Left lung (tissue), 4 donors: ENCODE measurements at regions not wholly inside any gene's neighbourhood (a gene's known extent, or its start where the extent isn't known, plus 50 kb on each side); places are given as distances from the start of the nearest gene placed in this dataset.

ENCODE experiments used
- ATAC-seq: fragments of 200-7000 bp; cut with Tn5 transposase; one replicate; pipeline ENCODE4 v1.9.1; 2020; ENCODE audit warnings: moderate library complexity
- DNase-seq, 4 donors: peaks; one replicate each; pipeline ENCODE4 v3.0.0-alpha.2; 2013 to 2020
- H3K27ac ChIP-seq, 2 donors: fragments of 200-600 bp; sonication (generic) in 1 of 2; one replicate each; pipeline versions ENCODE4 v1.5.0 to v1.8.0; 2020 to 2021
- H3K27me3 ChIP-seq, 2 donors: fragments of 200-600 bp; sonication (generic) in 1 of 2; one replicate each; pipeline versions ENCODE4 v1.5.0 to v1.8.0; 2020 to 2021
- H3K36me3 ChIP-seq, 2 donors: fragments of 200-600 bp; sonication (generic) in 1 of 2; one replicate each; pipeline versions ENCODE4 v1.5.0 to v1.8.0; 2020 to 2021
- H3K4me1 ChIP-seq, 2 donors: fragments of 200-600 bp; one replicate each; pipeline ENCODE4 v1.8.0; 2021
- H3K4me3 ChIP-seq, 2 donors: fragments of 200-600 bp; sonication (generic) in 1 of 2; one replicate each; pipeline versions ENCODE4 v1.5.0 to v1.8.0; 2020 to 2021; ENCODE audit warnings: mild to moderate bottlenecking in 1 of 2
- H3K9me3 ChIP-seq, 2 donors: fragments of 200-600 bp; sonication (generic) in 1 of 2; one replicate each; pipeline versions ENCODE4 v1.5.0 to v1.8.0; 2020 to 2021
- CTCF ChIP-seq, 2 donors: fragments of 200-600 bp; sonication (generic) in 1 of 2; IDR thresholded peaks; one replicate each; pipeline versions ENCODE4 v1.5.0 to v1.8.0; 2021; ENCODE audit warnings: antibody characterized with exemption in 2 of 2
- intact Hi-C, 2 donors: fragments of 100-400 bp; cut with DNase I; formaldehyde crosslinking; loops; one replicate each; pipeline versions ENCODE4 v1.11.2 to v1.14.2; 2022
- donor health status: DM: no; HTN: yes; CAD: no.
- donor health status: DM: no; HTN: no; CAD: no.

GRCh38 chr10:120385992-120386391 is 71.0 kb upstream of the PLPP4 start:
- ATAC-seq (no peak), DNase-seq (no peak)
- no peaks in the 10 kb centered on the region for H3K36me3 ChIP-seq
- H3K27me3 ChIP-seq: no peaks in the 10 kb centered on the region
- intact Hi-C loops: no loop called here
- no peak overlapping the region for H3K4me3 ChIP-seq
- no peaks in the 10 kb centered on the region for H3K9me3 ChIP-seq
- no peak overlapping the region for H3K27ac ChIP-seq
- no peak for TF ChIP-seq CTCF (IDR thresholded peaks at IDR 0.05)
- no peaks in the 10 kb centered on the region for H3K4me1 ChIP-seq

- H3K4me3 ChIP-seq: no peak overlapping the region
- no peaks in the 10 kb centered on the region for H3K4me1 ChIP-seq
- no peak for TF ChIP-seq CTCF (IDR thresholded peaks at IDR 0.05)
- H3K27me3 ChIP-seq: no peaks in the 10 kb centered on the region
- ATAC-seq (no peak), DNase-seq (no peak)
- no peaks in the 10 kb centered on the region for H3K9me3 ChIP-seq
- intact Hi-C loops: no loop called here
- no peak overlapping the region for H3K27ac ChIP-seq
- H3K36me3 ChIP-seq: no peaks in the 10 kb centered on the region
Measured at GRCh38 chr10:120386896-120387295, 70.1 kb upstream of the PLPP4 start.

- H3K36me3 ChIP-seq: no peaks in the 10 kb centered on the region
- H3K27ac ChIP-seq: no peak overlapping the region
- intact Hi-C loops: no loop called here
- DNase-seq: no peak
- ATAC-seq: no peak
- H3K27me3 ChIP-seq: no peaks in the 10 kb centered on the region
- H3K9me3 ChIP-seq: no peaks in the 10 kb centered on the region
- no peak overlapping the region for H3K4me3 ChIP-seq
- TF ChIP-seq CTCF (IDR thresholded peaks at IDR 0.05): no peak
- H3K4me1 ChIP-seq: no peaks in the 10 kb centered on the region
Measured at GRCh38 chr10:120387326-120387725, 69.7 kb upstream of the PLPP4 start.

GRCh38 chr10:120392245-120392644 is 64.8 kb upstream of the PLPP4 start:
- no peaks in the 10 kb centered on the region for H3K4me1 ChIP-seq
- intact Hi-C loops: no loop called here
- ATAC-seq (no peak), DNase-seq (no peak)
- H3K27me3 ChIP-seq: no peaks in the 10 kb centered on the region
- no peak overlapping the region for H3K4me3 ChIP-seq
- H3K36me3 ChIP-seq: no peaks in the 10 kb centered on the region
- TF ChIP-seq CTCF (IDR thresholded peaks at IDR 0.05): no peak
- H3K9me3 ChIP-seq: no peaks in the 10 kb centered on the region
- no peak overlapping the region for H3K27ac ChIP-seq

DNA sequence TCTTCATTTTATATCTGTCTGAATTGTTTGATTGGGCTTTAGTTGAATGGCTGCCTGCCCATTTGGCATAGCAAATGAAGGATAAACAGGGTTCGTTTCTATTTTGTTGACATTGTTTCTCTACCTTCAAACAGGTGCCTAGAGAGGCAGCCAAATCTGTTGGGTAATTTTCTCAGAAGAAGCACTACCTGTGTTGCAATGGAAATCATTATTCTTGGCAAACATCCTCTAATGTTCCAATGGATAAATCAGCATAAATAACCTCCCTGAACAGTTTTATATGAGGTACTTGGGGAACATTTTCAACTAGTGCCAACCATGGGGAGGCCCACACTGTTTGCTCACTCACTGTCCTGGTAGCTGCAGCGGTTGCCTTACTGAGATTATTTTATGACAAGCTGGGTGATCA is 64.4 kb upstream of the PLPP4 start:
- TF ChIP-seq CTCF (IDR thresholded peaks at IDR 0.05): no peak
- intact Hi-C loops: no loop called here

More for the DNA sequence above, 64.4 kb upstream of the PLPP4 start:
- H3K27me3 ChIP-seq: no peaks in the 10 kb centered on the region
- H3K27ac ChIP-seq: no peak overlapping the region
- H3K9me3 ChIP-seq: no peaks in the 10 kb centered on the region
- no peaks in the 10 kb centered on the region for H3K4me1 ChIP-seq
- DNase-seq: no peak
- no peaks in the 10 kb centered on the region for H3K36me3 ChIP-seq
- no peak overlapping the region for H3K4me3 ChIP-seq
- ATAC-seq: no peak
